ENCODE measurements at regions not wholly inside any gene's neighbourhood (a gene's known extent, or its start where the extent isn't known, plus 50 kb on each side); places are given as distances from the start of the nearest gene placed in this dataset.

- ChIA-PET CTCF (no interaction called here), POLR2A (no interaction called here)
- H3K4me3 ChIP-seq (ENCODE audit: low read depth, low read length): no peak overlapping the region
- no peak for DNase-seq (ENCODE audit: low read depth, low spot score)
- TF ChIP-seq CTCF (IDR thresholded peaks at IDR 0.05; ENCODE audit: insufficient read depth, low read length, missing control alignments): no peak
These were observed 162.5 kb downstream of the NUP210 start for GRCh38 chr3:13257666-13258065.

GRCh38 chr3:13256845-13257244, 163.3 kb downstream of the NUP210 start:
- POLR2A ChIA-PET: no interaction called here
- no peak overlapping the region for H3K4me3 ChIP-seq (ENCODE audit: low read depth, low read length)
- CTCF ChIA-PET: no interaction called here
- no peak for DNase-seq (ENCODE audit: low read depth, low spot score)
- no peak for TF ChIP-seq CTCF (IDR thresholded peaks at IDR 0.05; ENCODE audit: insufficient read depth, low read length, missing control alignments)

- H3K4me3 ChIP-seq (ENCODE audit: low read depth, low read length): no peak overlapping the region
- POLR2A ChIA-PET: no interaction called here
- no peak for TF ChIP-seq CTCF (IDR thresholded peaks at IDR 0.05; ENCODE audit: insufficient read depth, low read length, missing control alignments)
- CTCF ChIA-PET: no interaction called here
- DNase-seq (ENCODE audit: low read depth, low spot score): no peak
These were observed 165.8 kb downstream of the NUP210 start for GRCh38 chr3:13254028-13254951.

GRCh38 chr3:13253208-13253937, 166.7 kb downstream of the NUP210 start:
- ChIA-PET POLR2A (no interaction called here), CTCF (no interaction called here)
- no peak for TF ChIP-seq CTCF (IDR thresholded peaks at IDR 0.05; ENCODE audit: insufficient read depth, low read length, missing control alignments)
- no peak overlapping the region for H3K4me3 ChIP-seq (ENCODE audit: low read depth, low read length)
- no peak for DNase-seq (ENCODE audit: low read depth, low spot score)

GRCh38 chr3:13252207-13252606, 167.9 kb downstream of the NUP210 start:
- no peak for DNase-seq (ENCODE audit: low read depth, low spot score)
- no peak overlapping the region for H3K4me3 ChIP-seq (ENCODE audit: low read depth, low read length)
- ChIA-PET POLR2A (no interaction called here), CTCF (no interaction called here)
- TF ChIP-seq CTCF (IDR thresholded peaks at IDR 0.05; ENCODE audit: insufficient read depth, low read length, missing control alignments): no peak

- H3K4me3 ChIP-seq (ENCODE audit: low read depth, low read length): no peak overlapping the region
- TF ChIP-seq CTCF (IDR thresholded peaks at IDR 0.05; ENCODE audit: insufficient read depth, low read length, missing control alignments): no peak
- DNase-seq (ENCODE audit: low read depth, low spot score): no peak
- POLR2A ChIA-PET: no interaction called here
- CTCF ChIA-PET: no interaction called here
These were observed 168.8 kb downstream of the NUP210 start for GRCh38 chr3:13251166-13251903.
